ENCODE measurements at regions not wholly inside any gene's neighbourhood (a gene's known extent, or its start where the extent isn't known, plus 50 kb on each side); places are given as distances from the start of the nearest gene placed in this dataset.

- Histone ChIP-seq H3K36me3 (no peaks in the 10 kb centered on the region), H3K4me1 (no peaks in the 10 kb centered on the region)
These were observed 1544.5 kb upstream of the TENM3 start for GRCh38 chr4:180698550-180699195.

DNA sequence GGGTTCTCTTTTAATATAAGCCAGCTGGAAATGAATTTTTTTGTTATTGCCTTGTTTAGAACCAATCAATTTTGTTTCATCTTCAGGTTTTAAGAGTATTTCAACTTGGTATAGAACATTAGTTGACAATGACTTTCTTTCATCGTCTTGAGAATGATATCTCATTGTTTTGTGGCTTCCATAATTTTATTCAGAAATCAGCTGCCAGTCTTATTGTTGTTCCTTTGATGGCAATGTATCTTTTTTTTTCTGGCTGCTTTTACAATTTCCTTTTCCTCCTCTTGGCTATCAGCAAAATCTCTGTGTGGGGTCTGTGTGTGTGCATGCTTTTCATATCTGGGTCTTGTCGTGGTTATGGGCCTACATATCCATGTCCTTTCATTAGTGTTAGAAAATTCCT is 1536.4 kb upstream of the TENM3 start:
- Histone ChIP-seq H3K36me3 (no peaks in the 10 kb centered on the region), H3K27me3 (no peaks in the 10 kb centered on the region), H3K9me3 (peaks cover 2% of the 10 kb centered on the region; the same call in 1 of the 2 replicates), H3K4me1 (no peaks in the 10 kb centered on the region), H3K4me3 (ENCODE audit: low read depth, low read length) (no peak overlapping the region)
- DNase-seq, result no peak
- TF ChIP-seq, protein P1, sequence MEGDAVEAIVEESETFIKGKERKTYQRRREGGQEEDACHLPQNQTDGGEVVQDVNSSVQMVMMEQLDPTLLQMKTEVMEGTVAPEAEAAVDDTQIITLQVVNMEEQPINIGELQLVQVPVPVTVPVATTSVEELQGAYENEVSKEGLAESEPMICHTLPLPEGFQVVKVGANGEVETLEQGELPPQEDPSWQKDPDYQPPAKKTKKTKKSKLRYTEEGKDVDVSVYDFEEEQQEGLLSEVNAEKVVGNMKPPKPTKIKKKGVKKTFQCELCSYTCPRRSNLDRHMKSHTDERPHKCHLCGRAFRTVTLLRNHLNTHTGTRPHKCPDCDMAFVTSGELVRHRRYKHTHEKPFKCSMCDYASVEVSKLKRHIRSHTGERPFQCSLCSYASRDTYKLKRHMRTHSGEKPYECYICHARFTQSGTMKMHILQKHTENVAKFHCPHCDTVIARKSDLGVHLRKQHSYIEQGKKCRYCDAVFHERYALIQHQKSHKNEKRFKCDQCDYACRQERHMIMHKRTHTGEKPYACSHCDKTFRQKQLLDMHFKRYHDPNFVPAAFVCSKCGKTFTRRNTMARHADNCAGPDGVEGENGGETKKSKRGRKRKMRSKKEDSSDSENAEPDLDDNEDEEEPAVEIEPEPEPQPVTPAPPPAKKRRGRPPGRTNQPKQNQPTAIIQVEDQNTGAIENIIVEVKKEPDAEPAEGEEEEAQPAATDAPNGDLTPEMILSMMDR (IDR thresholded peaks at IDR 0.05; ENCODE audit: low read depth, low read length), result no peak

More at GRCh38 chr4:180698550-180699195, 1544.5 kb upstream of the TENM3 start:
- Histone ChIP-seq H3K4me3 (ENCODE audit: low read depth, low read length) (no peak overlapping the region), H3K27me3 (no peaks in the 10 kb centered on the region), H3K9me3 (no peaks in the 10 kb centered on the region)
- DNase-seq, result no peak
- TF ChIP-seq, protein P1 (IDR thresholded peaks at IDR 0.05; ENCODE audit: low read depth, low read length), result no peak

DNA sequence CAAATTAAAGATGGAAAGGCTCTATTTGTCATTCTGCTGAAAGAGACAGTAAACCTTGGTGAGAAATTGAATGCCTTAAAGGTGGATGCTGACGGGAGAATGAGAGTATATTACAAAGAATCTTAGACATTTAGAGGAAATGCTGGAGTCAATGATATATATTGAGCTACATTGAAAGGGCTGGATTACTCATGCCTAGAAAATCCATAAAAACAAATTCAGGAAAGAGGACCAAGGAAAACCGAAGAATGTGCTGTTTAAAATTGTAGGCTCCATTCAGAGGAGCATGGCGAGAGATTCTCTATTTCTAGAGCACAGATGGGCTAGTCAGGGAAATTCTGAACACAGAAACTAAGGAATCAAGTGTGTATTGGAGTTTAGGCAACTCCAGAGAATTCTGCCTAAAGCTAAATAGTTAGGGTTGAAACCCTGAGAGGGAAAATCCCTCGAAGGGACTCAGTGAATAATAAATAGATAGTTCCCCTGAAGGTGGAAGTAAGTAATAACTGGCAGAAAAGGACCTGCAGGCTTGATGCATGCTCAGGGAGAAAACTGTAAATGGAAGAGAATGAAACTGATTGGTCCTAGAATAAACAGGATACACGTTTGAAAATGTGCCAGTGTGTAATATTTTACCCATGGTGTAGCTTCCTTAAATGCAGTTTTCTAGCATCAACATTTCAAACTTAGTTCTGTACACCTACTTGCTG is 1532.4 kb upstream of the TENM3 start:
- DNase-seq, result no peak
- TF ChIP-seq, protein P1 (IDR thresholded peaks at IDR 0.05; ENCODE audit: low read depth, low read length), result no peak
- H3K4me1 ChIP-seq, result no peaks in the 10 kb centered on the region

GRCh38 chr4:180717451-180718033 is 1525.7 kb upstream of the TENM3 start:
- Histone ChIP-seq H3K9me3 (no peaks in the 10 kb centered on the region), H3K4me3 (ENCODE audit: low read depth, low read length) (no peak overlapping the region), H3K36me3 (no peaks in the 10 kb centered on the region), H3K27me3 (no peaks in the 10 kb centered on the region), H3K4me1 (no peaks in the 10 kb centered on the region)
- no peak for DNase-seq
- TF ChIP-seq, protein P1 (IDR thresholded peaks at IDR 0.05; ENCODE audit: low read depth, low read length), result no peak

More for the DNA sequence above, 1532.4 kb upstream of the TENM3 start:
- peaks cover 2% of the 10 kb centered on the region; the same call in 1 of the 2 replicates for H3K9me3 ChIP-seq
- no peaks in the 10 kb centered on the region for H3K36me3 ChIP-seq
- no peaks in the 10 kb centered on the region for H3K27me3 ChIP-seq
- no peak overlapping the region for H3K4me3 ChIP-seq (ENCODE audit: low read depth, low read length)

DNA sequence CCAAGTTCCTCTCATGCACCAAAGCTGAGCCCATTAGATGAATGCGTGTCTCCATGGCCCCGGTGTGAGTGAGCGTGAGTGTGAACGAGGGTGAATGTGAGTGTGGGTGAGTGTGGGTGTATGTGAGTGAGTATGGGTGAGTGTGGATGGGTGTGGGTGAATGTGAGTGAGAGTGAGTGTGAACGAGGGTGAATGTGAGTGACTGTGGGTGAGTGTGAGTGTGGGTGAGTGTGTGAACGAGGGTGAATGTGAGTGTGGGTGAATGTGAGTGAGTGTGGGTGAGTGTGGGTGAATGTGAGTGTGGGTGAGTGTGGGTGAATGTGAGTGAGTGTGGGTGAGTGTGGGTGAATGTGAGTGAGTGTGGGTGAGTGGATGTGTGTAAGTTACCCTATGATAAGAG is 1521.8 kb upstream of the TENM3 start:
- no peaks in the 10 kb centered on the region for H3K27me3 ChIP-seq
- H3K4me1 ChIP-seq, result no peaks in the 10 kb centered on the region
- no peak for DNase-seq
- no peak overlapping the region for H3K4me3 ChIP-seq (ENCODE audit: low read depth, low read length)
- TF ChIP-seq, protein P1 (IDR thresholded peaks at IDR 0.05; ENCODE audit: low read depth, low read length), result no peak
- H3K36me3 ChIP-seq, result no peaks in the 10 kb centered on the region
- no peaks in the 10 kb centered on the region for H3K9me3 ChIP-seq

GRCh38 chr4:180726611-180727010 is 1516.6 kb upstream of the TENM3 start:
- Histone ChIP-seq H3K9me3 (no peaks in the 10 kb centered on the region), H3K4me1 (no peaks in the 10 kb centered on the region), H3K36me3 (no peaks in the 10 kb centered on the region), H3K4me3 (ENCODE audit: low read depth, low read length) (no peak overlapping the region), H3K27me3 (no peaks in the 10 kb centered on the region)
- DNase-seq, result no peak
- TF ChIP-seq, protein P1 (IDR thresholded peaks at IDR 0.05; ENCODE audit: low read depth, low read length), result no peak
